A673 (cell line): ENCODE measurements at regions not wholly inside any gene's neighbourhood (a gene's known extent, or its start where the extent isn't known, plus 50 kb on each side); places are given as distances from the start of the nearest gene placed in this dataset.

Experiments
- BruUV-seq: library from RNA; stranded (reverse); fragments of 400-500 nt; replicated peaks from 2 replicates; lab custom pipeline; 2021; lab: Mats Ljungman, UMichigan
- CTCF ChIA-PET: fragments of 300-600 bp; sonication (Branson Sonifier 250); formaldehyde crosslinking; loops from one replicate; lab custom pipeline; 2022; ENCODE audit warnings: antibody characterized with exemption; lab: Charles Lee
- POLR2A ChIA-PET: fragments of 300-600 bp; sonication (Branson Sonifier 250); formaldehyde crosslinking; loops from one replicate; lab custom pipeline; 2022; ENCODE audit warnings: antibody characterized with exemption; ENCODE audit not compliant: low non-redundant PET; lab: Charles Lee
- DNase-seq: peaks from one replicate; pipeline ENCODE4 v3.0.0-alpha.2; 2015; ENCODE audit warnings: low spot score
- H3K27ac ChIP-seq: fragments of 200-600 bp; sonication (generic); 2 replicates; pipeline ENCODE4 v1.5.1; 2016; ENCODE audit warnings: mixed run types, low read depth, mild to moderate bottlenecking, mixed read lengths, antibody characterized with exemption, low read length; ENCODE audit not compliant: poor library complexity, severe bottlenecking
- H3K27me3 ChIP-seq: fragments of 200-600 bp; sonication (generic); replicated peaks from 2 replicates; pipeline ENCODE4 v1.6.1; 2017; ENCODE audit warnings: mixed run types, low read depth, mild to moderate bottlenecking, mixed read lengths, antibody characterized with exemption, low read length; ENCODE audit not compliant: insufficient read depth, poor library complexity
- H3K36me3 ChIP-seq: fragments of 200-600 bp; sonication (generic); 2 replicates; pipeline ENCODE4 v1.6.1; 2016; ENCODE audit warnings: mixed run types, mild to moderate bottlenecking, mixed read lengths, antibody characterized with exemption, low read length; ENCODE audit not compliant: insufficient read depth, poor library complexity, severe bottlenecking
- H3K4me1 ChIP-seq: fragments of 200-600 bp; sonication (generic); 2 replicates; pipeline ENCODE4 v1.6.1; 2017; ENCODE audit warnings: mixed run types, mild to moderate bottlenecking, mixed read lengths, antibody characterized with exemption, low read length; ENCODE audit not compliant: insufficient read depth, poor library complexity, severe bottlenecking
- H3K4me3 ChIP-seq: fragments of 200-600 bp; sonication (generic); 2 replicates; pipeline ENCODE4 v1.5.1; 2016; ENCODE audit warnings: low read depth, mixed run types, mild to moderate bottlenecking, mixed read lengths, low read length; ENCODE audit not compliant: poor library complexity, severe bottlenecking
- H3K9me3 ChIP-seq: fragments of 200-600 bp; sonication (generic); 2 replicates; pipeline ENCODE4 v1.6.1; 2016; ENCODE audit warnings: mixed run types, low read depth, mild to moderate bottlenecking, mixed read lengths, antibody characterized with exemption, low read length; ENCODE audit not compliant: poor library complexity, severe bottlenecking
- EZH2 ChIP-seq: fragments of 200-600 bp; sonication (generic); IDR thresholded peaks from 2 replicates; pipeline ENCODE4 v1.6.1; 2017; ENCODE audit warnings: borderline replicate concordance, low read depth, mild to moderate bottlenecking, mixed read lengths, antibody characterized with exemption, low read length; ENCODE audit not compliant: poor library complexity, severe bottlenecking
- intact Hi-C: fragments of 100-400 bp; cut with micrococcal nuclease; formaldehyde crosslinking; loops from one replicate; pipeline ENCODE4 v1.10.0; 2022; ENCODE audit not compliant: unreplicated experiment
- TF ChIP-seq, protein P1 (sequence below): fragments of 300-800, 200-600 bp; sonication (generic); conservative IDR thresholded peaks from 2 replicates; pipeline ENCODE4 v1.5.1; 2017; ENCODE audit warnings: low read depth, mild to moderate bottlenecking, antibody characterized with exemption, low read length, moderate library complexity, mixed read lengths

DNA sequence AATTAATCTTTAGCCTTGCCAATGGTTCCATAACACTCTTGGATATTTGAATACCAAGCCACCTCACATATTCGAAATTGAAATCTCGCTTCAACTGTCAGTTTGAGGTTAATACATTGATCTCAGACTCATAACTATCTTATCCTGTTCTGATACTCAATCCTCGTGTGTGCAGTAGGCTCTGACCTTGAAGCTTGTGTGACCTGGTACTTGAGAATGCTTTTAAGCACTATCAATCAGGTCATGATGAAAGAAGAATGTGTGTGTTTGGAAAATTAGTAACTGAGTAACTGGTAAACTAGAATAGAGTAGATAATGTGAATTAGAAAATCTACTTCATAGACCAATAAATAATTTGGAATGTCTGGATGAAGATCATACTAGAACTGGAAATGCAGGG is 1266.7 kb downstream of the MAT2B start:
- CTCF ChIA-PET, result no interaction called here
- intact Hi-C loops, result no loop called here

DNA sequence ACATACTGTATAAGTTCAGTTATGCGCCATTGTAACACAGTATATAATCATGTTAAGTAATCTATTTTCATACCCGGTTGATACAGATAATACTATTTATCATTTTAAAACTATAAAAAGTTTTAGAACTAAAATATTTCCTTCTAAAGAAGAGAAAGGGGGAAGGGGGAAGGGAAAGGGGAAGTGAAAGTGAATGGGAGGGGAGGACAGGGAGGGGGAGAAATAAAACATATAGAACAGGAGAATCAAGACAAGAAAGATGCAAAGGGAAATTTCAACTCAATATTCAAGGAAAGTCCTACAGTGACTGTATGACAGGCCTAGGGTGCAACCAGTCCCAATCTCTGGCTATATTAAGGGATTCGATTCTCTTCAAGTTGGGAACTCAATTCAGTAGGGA is 1278.8 kb downstream of the MAT2B start:
- Histone ChIP-seq H3K4me3 (no peak overlapping the region), H3K9me3 (no peaks in the 10 kb centered on the region), H3K27me3 (no peaks in the 10 kb centered on the region), H3K27ac (no peak overlapping the region), H3K4me1 (no peaks in the 10 kb centered on the region), H3K36me3 (no peaks in the 10 kb centered on the region)
- no peak for TF ChIP-seq EZH2
- TF ChIP-seq, protein P1, sequence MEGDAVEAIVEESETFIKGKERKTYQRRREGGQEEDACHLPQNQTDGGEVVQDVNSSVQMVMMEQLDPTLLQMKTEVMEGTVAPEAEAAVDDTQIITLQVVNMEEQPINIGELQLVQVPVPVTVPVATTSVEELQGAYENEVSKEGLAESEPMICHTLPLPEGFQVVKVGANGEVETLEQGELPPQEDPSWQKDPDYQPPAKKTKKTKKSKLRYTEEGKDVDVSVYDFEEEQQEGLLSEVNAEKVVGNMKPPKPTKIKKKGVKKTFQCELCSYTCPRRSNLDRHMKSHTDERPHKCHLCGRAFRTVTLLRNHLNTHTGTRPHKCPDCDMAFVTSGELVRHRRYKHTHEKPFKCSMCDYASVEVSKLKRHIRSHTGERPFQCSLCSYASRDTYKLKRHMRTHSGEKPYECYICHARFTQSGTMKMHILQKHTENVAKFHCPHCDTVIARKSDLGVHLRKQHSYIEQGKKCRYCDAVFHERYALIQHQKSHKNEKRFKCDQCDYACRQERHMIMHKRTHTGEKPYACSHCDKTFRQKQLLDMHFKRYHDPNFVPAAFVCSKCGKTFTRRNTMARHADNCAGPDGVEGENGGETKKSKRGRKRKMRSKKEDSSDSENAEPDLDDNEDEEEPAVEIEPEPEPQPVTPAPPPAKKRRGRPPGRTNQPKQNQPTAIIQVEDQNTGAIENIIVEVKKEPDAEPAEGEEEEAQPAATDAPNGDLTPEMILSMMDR, result no peak
- CTCF ChIA-PET, result no interaction called here
- no peak for DNase-seq
- no TSS peak for BruUV-seq
- intact Hi-C loops, result no loop called here
- POLR2A ChIA-PET, result no interaction called here

More for the DNA sequence above, 1266.7 kb downstream of the MAT2B start:
- Histone ChIP-seq H3K4me3 (no peak overlapping the region), H3K27ac (no peak overlapping the region), H3K9me3 (no peaks in the 10 kb centered on the region), H3K27me3 (no peaks in the 10 kb centered on the region), H3K4me1 (no peaks in the 10 kb centered on the region), H3K36me3 (no peaks in the 10 kb centered on the region)
- POLR2A ChIA-PET, result no interaction called here
- no TSS peak for BruUV-seq
- no peak for DNase-seq
- TF ChIP-seq EZH2, result no peak
- TF ChIP-seq, protein P1, result no peak

DNA sequence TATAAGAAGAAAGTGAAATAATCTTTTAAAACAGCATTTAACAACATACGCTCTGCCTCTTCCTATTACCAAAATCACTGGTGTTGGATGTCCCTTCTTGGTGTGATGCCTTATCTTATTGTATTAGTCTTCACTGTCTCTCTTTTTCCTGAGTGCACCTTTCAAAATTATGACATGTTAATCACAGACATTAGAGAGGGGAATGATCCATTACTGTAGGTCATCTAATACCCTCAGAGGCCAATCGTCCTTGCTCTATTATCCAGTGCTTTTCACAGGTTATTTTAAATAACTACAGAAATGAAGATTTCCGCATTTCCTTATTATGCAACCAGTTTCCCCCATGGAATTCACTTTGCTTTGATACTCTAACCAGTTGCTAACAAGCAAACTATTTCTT is 1292.7 kb downstream of the MAT2B start:
- Histone ChIP-seq H3K36me3 (no peaks in the 10 kb centered on the region), H3K4me3 (no peak overlapping the region), H3K27ac (no peak overlapping the region), H3K27me3 (no peaks in the 10 kb centered on the region), H3K4me1 (no peaks in the 10 kb centered on the region), H3K9me3 (no peaks in the 10 kb centered on the region)
- POLR2A ChIA-PET, result no interaction called here
- no TSS peak for BruUV-seq
- CTCF ChIA-PET, result no interaction called here
- intact Hi-C loops, result no loop called here
- DNase-seq, result no peak
- TF ChIP-seq, protein P1, result no peak
- no peak for TF ChIP-seq EZH2
